ENCODE measurements at regions not wholly inside any gene's neighbourhood (a gene's known extent, or its start where the extent isn't known, plus 50 kb on each side); places are given as distances from the start of the nearest gene placed in this dataset.

- ATAC-seq (no peak), DNase-seq (no peak)
- Histone ChIP-seq H3K36me3 (no peaks in the 10 kb centered on the region), H3K9me3 (no peaks in the 10 kb centered on the region), H3K27ac (no peak overlapping the region), H3K27me3 (no peaks in the 10 kb centered on the region), H3K4me3 (no peak overlapping the region), H3K4me1 (no peaks in the 10 kb centered on the region)
- no peak for TF ChIP-seq CTCF (IDR thresholded peaks at IDR 0.05)
- intact Hi-C loops (cut with DNase I), result no loop called here
These were observed 369.0 kb downstream of the ATP23 start for GRCh38 chr12:58310368-58310767.

GRCh38 chr12:58310809-58311622 lies 369.6 kb downstream of the ATP23 start:
- no peaks in the 10 kb centered on the region for H3K9me3 ChIP-seq
- H3K27me3 ChIP-seq, result no peaks in the 10 kb centered on the region
- no peaks in the 10 kb centered on the region for H3K36me3 ChIP-seq
- no peak overlapping the region for H3K4me3 ChIP-seq
- no peak for DNase-seq
- intact Hi-C loops (cut with DNase I), result no loop called here
- TF ChIP-seq CTCF (IDR thresholded peaks at IDR 0.05), result no peak
- no peak overlapping the region for H3K27ac ChIP-seq
- H3K4me1 ChIP-seq, result no peaks in the 10 kb centered on the region
- no peak for ATAC-seq

- intact Hi-C loops (cut with DNase I), result no loop called here
- no peak for ATAC-seq
- Histone ChIP-seq H3K36me3 (no peaks in the 10 kb centered on the region), H3K4me1 (no peaks in the 10 kb centered on the region), H3K27me3 (no peaks in the 10 kb centered on the region), H3K27ac (no peak overlapping the region), H3K4me3 (no peak overlapping the region), H3K9me3 (no peaks in the 10 kb centered on the region)
- DNase-seq, result no peak
- no peak for TF ChIP-seq CTCF (IDR thresholded peaks at IDR 0.05)
These were observed 371.9 kb downstream of the ATP23 start for GRCh38 chr12:58313091-58313855.

GRCh38 chr12:58314610-58315009 lies 373.2 kb downstream of the ATP23 start:
- H3K27ac ChIP-seq, result no peak overlapping the region
- DNase-seq (no peak), ATAC-seq (no peak)
- H3K9me3 ChIP-seq, result peaks cover 1% of the 10 kb centered on the region
- H3K4me1 ChIP-seq, result no peaks in the 10 kb centered on the region
- no peaks in the 10 kb centered on the region for H3K27me3 ChIP-seq
- H3K4me3 ChIP-seq, result no peak overlapping the region
- no peaks in the 10 kb centered on the region for H3K36me3 ChIP-seq
- intact Hi-C loops (cut with DNase I), result no loop called here
- no peak for TF ChIP-seq CTCF (IDR thresholded peaks at IDR 0.05)

GRCh38 chr12:58316926-58317325 lies 375.6 kb downstream of the ATP23 start:
- no peak for ATAC-seq

More at GRCh38 chr12:58316926-58317325, 375.6 kb downstream of the ATP23 start:
- Histone ChIP-seq H3K27ac (no peak overlapping the region), H3K4me1 (no peaks in the 10 kb centered on the region), H3K4me3 (no peak overlapping the region), H3K36me3 (no peaks in the 10 kb centered on the region), H3K27me3 (no peaks in the 10 kb centered on the region), H3K9me3 (peaks cover 3% of the 10 kb centered on the region)
- intact Hi-C loops (cut with DNase I), result no loop called here
- no peak for TF ChIP-seq CTCF (IDR thresholded peaks at IDR 0.05)
- no peak for DNase-seq
